Esophagus muscularis mucosa (tissue), 4 donors: ENCODE measurements at regions not wholly inside any gene's neighbourhood (a gene's known extent, or its start where the extent isn't known, plus 50 kb on each side); places are given as distances from the start of the nearest gene placed in this dataset.

ENCODE experiments used
- DNase-seq: peaks from one replicate; pipeline ENCODE4 v3.0.0-alpha.2; 2017; ENCODE audit errors: extremely low spot score
- H3K27ac ChIP-seq, 4 donors: fragments of 200-600 bp; sonication (generic); replicated peaks in 1 of 4; 1 replicate in 3 of 4; 2 replicates in 1 of 4; pipeline ENCODE4 v1.5.1; 2016 to 2019; ENCODE audit warnings: mild to moderate bottlenecking in 1 of 4
- H3K27me3 ChIP-seq, 4 donors: fragments of 200-600 bp; sonication (generic); one replicate each; pipeline versions ENCODE4 v1.5.1 to v1.6.0; 2016 to 2019
- H3K36me3 ChIP-seq, 4 donors: fragments of 200-600 bp; sonication (generic); one replicate each; pipeline ENCODE4 v1.5.1; 2016 to 2019
- H3K4me1 ChIP-seq, 4 donors: fragments of 200-600 bp; sonication (generic); one replicate each; pipeline ENCODE4 v1.5.1; 2016 to 2019
- H3K4me3 ChIP-seq, 4 donors: fragments of 200-600 bp; sonication (generic); 1 replicate in 2 of 4; 2 replicates in 2 of 4; pipeline ENCODE4 v1.5.1; 2016 to 2019; ENCODE audit warnings: mild to moderate bottlenecking in 4 of 4, moderate library complexity in 1 of 4
- H3K9me3 ChIP-seq, 4 donors: fragments of 200-600 bp; sonication (generic); 1 replicate in 3 of 4; 2 replicates in 1 of 4; pipeline ENCODE4 v1.5.1; 2016 to 2019
- CTCF ChIP-seq, 3 experiments: fragments of 200-600 bp in 2 of 3; fragments of 450-650 bp in 1 of 3; sonication (generic) in 2 of 3; IDR thresholded peaks; one replicate each; pipeline ENCODE4 v1.5.1; 2017 to 2019; ENCODE audit warnings: antibody characterized with exemption in 3 of 3, mild to moderate bottlenecking in 2 of 3, moderate library complexity in 1 of 3
- EP300 ChIP-seq: sonication (generic); formaldehyde crosslinking; IDR thresholded peaks from one replicate; pipeline ENCODE4 v1.6.1; 2017; ENCODE audit warnings: antibody characterized with exemption
- POLR2A ChIP-seq: fragments of 450-650 bp; IDR thresholded peaks from one replicate; pipeline ENCODE4 v1.6.1; 2017; ENCODE audit warnings: antibody characterized with exemption, moderate library complexity, mild to moderate bottlenecking, low read depth
- POLR2AphosphoS5 ChIP-seq, 2 donors: sonication (generic); formaldehyde crosslinking; IDR thresholded peaks; one replicate each; pipeline ENCODE4 v1.6.1; 2017; ENCODE audit warnings: antibody characterized with exemption in 2 of 2
- WGBS: methylation state at CpG from one replicate; pipeline ENCODE4 v1.1.5; 2018; 5-methylcytosine and 5-hydroxymethylcytosine counted together
- intact Hi-C: fragments of 100-400 bp; cut with DNase I; formaldehyde crosslinking; loops from one replicate; pipeline ENCODE4 v1.15.1; 2023

- 25% methylated on average over 7 of the region's 8 CpGs for WGBS
- intact Hi-C loops = no loop called here
- TF ChIP-seq POLR2AphosphoS5 (IDR thresholded peaks at IDR 0.05) = no peak
- peaks cover 0 to 8% (median 0%) of the 10 kb centered on the region in 4 donors for H3K4me1 ChIP-seq
- H3K27me3 ChIP-seq = peaks cover 0 to 42% (median 0%) of the 10 kb centered on the region in 4 donors
- H3K36me3 ChIP-seq = no peaks in the 10 kb centered on the region
- H3K4me3 ChIP-seq = no peak overlapping the region
- DNase-seq = no peak
- H3K9me3 ChIP-seq = peaks cover 0 to 5% (median 0%) of the 10 kb centered on the region in 4 donors
- no peak overlapping the region for H3K27ac ChIP-seq
These were observed 112.6 kb upstream of the AFDN start for GRCh38 chr6:167714152-167714551.

DNA sequence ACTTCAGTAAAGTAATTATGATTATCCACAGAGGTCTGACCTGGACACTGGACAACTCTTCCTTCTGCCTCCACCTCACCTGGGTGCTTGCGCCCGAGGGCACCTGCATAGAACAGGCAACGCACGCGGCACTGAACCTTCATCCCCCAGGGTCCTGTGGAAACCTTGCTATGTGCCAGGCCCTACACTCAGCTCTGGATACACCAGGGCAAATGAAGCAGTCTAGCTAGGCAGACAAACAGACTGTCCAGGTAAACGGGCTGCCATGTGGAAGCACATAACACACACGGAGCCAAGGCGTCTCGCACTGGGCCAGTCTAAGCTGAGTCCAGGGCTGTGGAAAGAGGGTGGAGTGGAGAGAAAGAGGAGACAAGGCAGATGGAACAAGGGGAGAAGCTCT, 109.3 kb upstream of the AFDN start:
- Histone ChIP-seq H3K9me3 (peaks cover 0 to 5% (median 0%) of the 10 kb centered on the region in 4 donors), H3K4me1 (peaks cover 0 to 8% (median 0%) of the 10 kb centered on the region in 4 donors), H3K36me3 (no peaks in the 10 kb centered on the region), H3K4me3 (no peak overlapping the region), H3K27me3 (peaks cover 0 to 41% (median 0%) of the 10 kb centered on the region in 4 donors), H3K27ac (no peak overlapping the region)
- TF ChIP-seq POLR2AphosphoS5 (IDR thresholded peaks at IDR 0.05) (no peak), POLR2A (no peak), EP300 (no peak), CTCF (IDR thresholded peaks at IDR 0.05) (no peak)
- no peak for DNase-seq
- intact Hi-C loops = no loop called here
- 97% methylated on average over 9 of the region's 9 CpGs for WGBS

DNA sequence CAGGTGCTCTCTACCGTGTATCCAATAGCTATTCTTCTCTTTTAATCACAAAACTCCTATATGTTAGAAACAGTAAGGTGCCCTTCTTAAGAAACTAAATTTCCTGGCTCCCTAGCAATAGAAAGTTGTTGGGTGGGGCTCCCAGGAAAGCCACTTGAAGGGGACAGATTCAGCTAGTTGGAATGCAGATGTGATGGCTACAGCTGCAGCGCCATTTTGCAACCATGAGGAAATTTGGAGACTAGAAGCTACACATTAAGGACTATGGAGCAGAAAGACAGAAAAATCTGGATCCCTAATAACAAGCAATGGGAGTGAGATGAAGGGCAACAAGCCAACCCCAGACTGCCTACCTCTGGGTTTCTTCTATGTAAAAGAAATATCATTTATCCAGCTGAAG, 108.8 kb upstream of the AFDN start:
- Histone ChIP-seq H3K4me3 (no peak overlapping the region), H3K36me3 (no peaks in the 10 kb centered on the region), H3K4me1 (peaks cover 0 to 8% (median 0%) of the 10 kb centered on the region in 4 donors), H3K9me3 (peaks cover 0 to 5% (median 0%) of the 10 kb centered on the region in 4 donors), H3K27ac (no peak overlapping the region), H3K27me3 (peaks cover 0 to 41% (median 0%) of the 10 kb centered on the region in 4 donors)
- TF ChIP-seq EP300 = no peak
- no peak for TF ChIP-seq CTCF (IDR thresholded peaks at IDR 0.05)
- no peak for TF ChIP-seq POLR2AphosphoS5 (IDR thresholded peaks at IDR 0.05)
- TF ChIP-seq POLR2A = no peak
- DNase-seq = no peak
- intact Hi-C loops = no loop called here
- WGBS = 95% methylated on average over 2 of the region's 2 CpGs

DNA sequence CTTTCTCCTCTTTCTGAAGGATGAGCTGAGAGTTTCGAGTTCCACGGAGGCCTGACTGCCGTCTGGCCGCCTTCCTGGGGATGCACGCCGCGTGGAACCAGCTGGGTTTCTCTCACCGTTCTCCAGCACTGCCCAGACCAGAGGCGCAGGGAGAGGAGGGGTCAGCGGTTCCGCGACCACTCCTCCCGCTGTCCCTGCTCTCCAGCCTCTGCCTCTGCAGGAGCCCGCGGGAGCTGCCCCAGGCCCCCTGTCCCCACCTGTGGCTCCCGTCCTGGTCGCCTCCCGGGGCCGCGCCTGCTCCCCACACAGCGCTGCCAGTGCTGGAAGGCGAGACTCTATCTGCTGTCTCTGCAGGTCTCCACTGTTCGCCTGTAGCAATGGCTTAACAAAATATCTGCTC, 106.8 kb upstream of the AFDN start:
- WGBS = 75% methylated on average over 10 of the region's 23 CpGs
- no peaks in the 10 kb centered on the region for H3K36me3 ChIP-seq
- H3K4me3 ChIP-seq = no peak overlapping the region
- DNase-seq = no peak
- TF ChIP-seq EP300 = no peak
- no peak for TF ChIP-seq POLR2AphosphoS5 (IDR thresholded peaks at IDR 0.05)
- TF ChIP-seq POLR2A = no peak
- TF ChIP-seq CTCF (IDR thresholded peaks at IDR 0.05) = no peak
- no peaks in the 10 kb centered on the region for H3K4me1 ChIP-seq
- intact Hi-C loops = no loop called here
- H3K27ac ChIP-seq = no peak overlapping the region
- H3K27me3 ChIP-seq = peaks cover 0 to 34% (median 0%) of the 10 kb centered on the region in 4 donors
- peaks cover 0 to 16% (median 4%) of the 10 kb centered on the region in 4 donors for H3K9me3 ChIP-seq

DNA sequence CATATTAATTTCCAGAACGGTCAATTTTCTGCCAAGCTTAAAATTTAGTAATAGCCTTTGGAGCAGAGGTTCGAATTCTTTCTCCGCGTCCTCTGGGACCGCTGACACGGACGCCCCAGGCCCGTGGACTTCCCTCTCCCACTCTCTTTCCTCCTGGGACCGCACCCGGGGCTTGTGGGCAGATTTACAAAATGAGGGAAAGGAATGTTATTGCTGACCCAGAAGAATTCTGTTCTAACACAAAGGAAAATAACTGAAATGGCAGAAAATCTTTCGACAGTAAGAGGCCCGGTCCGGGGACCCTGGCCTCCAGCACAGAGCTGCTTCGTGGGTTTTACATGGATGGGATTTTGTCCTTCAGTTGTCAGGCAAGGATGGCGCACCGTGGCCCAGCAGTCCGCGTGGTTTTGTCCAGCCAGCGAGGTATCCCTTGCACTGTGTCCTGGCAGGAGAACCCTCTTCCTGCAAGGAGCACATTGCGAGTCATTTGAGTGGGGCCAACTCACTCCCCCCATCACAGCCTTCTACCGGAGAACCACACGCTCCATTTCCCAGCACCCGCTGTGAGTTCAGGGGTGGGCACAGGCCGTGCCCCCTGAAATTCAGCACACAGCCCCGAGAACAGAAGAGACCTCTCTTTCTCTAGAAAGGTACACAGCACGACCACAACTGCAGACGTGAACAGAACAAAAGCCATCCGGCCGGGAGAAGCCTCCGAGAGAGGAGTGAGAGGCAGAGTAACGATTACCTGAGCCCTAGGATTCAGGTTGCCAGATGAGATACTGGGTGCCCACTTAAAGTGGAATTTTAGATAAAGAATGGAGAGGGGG, 106.0 kb upstream of the AFDN start:
- no peak overlapping the region for H3K27ac ChIP-seq
- no peak overlapping the region for H3K4me3 ChIP-seq
- TF ChIP-seq POLR2A (no peak), POLR2AphosphoS5 (IDR thresholded peaks at IDR 0.05) (no peak), CTCF (IDR thresholded peaks at IDR 0.05) (no peak), EP300 (no peak)
- H3K27me3 ChIP-seq = peaks cover 0 to 34% (median 0%) of the 10 kb centered on the region in 4 donors
- 85% methylated on average over 31 of the region's 31 CpGs for WGBS
- DNase-seq = no peak
- H3K36me3 ChIP-seq = no peaks in the 10 kb centered on the region
- intact Hi-C loops = no loop called here
- H3K9me3 ChIP-seq = peaks cover 0 to 18% (median 4%) of the 10 kb centered on the region in 4 donors
- H3K4me1 ChIP-seq = no peaks in the 10 kb centered on the region
